Heart left ventricle (tissue), 13 donors: ENCODE measurements at regions not wholly inside any gene's neighbourhood (a gene's known extent, or its start where the extent isn't known, plus 50 kb on each side); places are given as distances from the start of the nearest gene placed in this dataset.

Source experiments
- POLR2A ChIP-seq, 2 donors: fragments of 450-650 bp; IDR thresholded peaks; one replicate each; pipeline ENCODE4 v1.6.1; 2017; ENCODE audit warnings: antibody characterized with exemption in 2 of 2, mild to moderate bottlenecking in 2 of 2, moderate library complexity in 2 of 2
- TF ChIP-seq, protein P1 (sequence below), 12 donors: fragments of 200-600 bp; sonication (generic) in 4 of 12; IDR thresholded peaks; one replicate each; pipeline versions ENCODE4 v1.5.0 to v1.8.0; 2018 to 2022; ENCODE audit warnings: antibody characterized with exemption in 12 of 12, mild to moderate bottlenecking in 5 of 12
- donor health status: ischemic (EF 13 %, LVEDD 7.1; RV severe dilation, severe dysfunction).
- donor health status: DM: no; HTN: yes; CAD: no.
- donor health status: DM: no; HTN: no; CAD: no.
- donor health status: ischemic (EF 25% LVEDD 6.9; RV normal size, moderate dysfunction).
- donor health status: ischemic (EF 25% LVEDD 5.7; RV mildly dilated, moderate dysfunction).
- donor health status: ischemic (EF 35%, LVEDD 5.7; RV mildly dilated, moderate dysfunction).
- donor health status: nonischemic (EF 11% LVEDD 7.7; RV severe dilation, severe dysfunction).
- donor health status: DM: yes; HTN: yes; CAD: no.
- donor health status: PGD.
- donor health status: ischemic (EF 29% LVEDD 5.4; RV normal size, mild dysfunction).
- donor health status: nonischemic (EF 23%, LVEDD 6.1; RV moderate dilation, normal function).

DNA sequence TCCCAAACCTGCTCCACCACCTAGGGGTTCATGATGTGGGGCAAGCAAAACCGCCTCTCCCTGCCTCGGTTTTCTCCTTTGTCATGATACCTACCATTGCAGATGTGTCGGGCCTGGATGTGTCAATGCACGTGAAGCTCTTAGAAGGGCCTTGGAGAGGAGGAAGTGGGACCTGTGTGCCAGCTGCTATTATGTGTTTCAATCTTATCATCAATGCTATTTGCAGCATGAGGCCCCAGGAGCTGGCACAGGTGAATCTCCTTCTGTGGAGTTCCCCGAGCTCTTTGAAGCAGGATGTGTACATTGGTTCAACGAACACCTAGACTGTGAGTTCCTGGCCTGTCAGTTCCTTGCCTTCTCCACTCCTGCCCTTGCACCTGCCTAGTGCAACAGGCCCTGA, 331.6 kb downstream of the CTTN start:
- TF ChIP-seq, protein P1, sequence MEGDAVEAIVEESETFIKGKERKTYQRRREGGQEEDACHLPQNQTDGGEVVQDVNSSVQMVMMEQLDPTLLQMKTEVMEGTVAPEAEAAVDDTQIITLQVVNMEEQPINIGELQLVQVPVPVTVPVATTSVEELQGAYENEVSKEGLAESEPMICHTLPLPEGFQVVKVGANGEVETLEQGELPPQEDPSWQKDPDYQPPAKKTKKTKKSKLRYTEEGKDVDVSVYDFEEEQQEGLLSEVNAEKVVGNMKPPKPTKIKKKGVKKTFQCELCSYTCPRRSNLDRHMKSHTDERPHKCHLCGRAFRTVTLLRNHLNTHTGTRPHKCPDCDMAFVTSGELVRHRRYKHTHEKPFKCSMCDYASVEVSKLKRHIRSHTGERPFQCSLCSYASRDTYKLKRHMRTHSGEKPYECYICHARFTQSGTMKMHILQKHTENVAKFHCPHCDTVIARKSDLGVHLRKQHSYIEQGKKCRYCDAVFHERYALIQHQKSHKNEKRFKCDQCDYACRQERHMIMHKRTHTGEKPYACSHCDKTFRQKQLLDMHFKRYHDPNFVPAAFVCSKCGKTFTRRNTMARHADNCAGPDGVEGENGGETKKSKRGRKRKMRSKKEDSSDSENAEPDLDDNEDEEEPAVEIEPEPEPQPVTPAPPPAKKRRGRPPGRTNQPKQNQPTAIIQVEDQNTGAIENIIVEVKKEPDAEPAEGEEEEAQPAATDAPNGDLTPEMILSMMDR (IDR thresholded peaks at IDR 0.05) = no peak
- TF ChIP-seq POLR2A (IDR thresholded peaks at IDR 0.05) = no peak
